ENCODE measurements at regions not wholly inside any gene's neighbourhood (a gene's known extent, or its start where the extent isn't known, plus 50 kb on each side); places are given as distances from the start of the nearest gene placed in this dataset.

DNA sequence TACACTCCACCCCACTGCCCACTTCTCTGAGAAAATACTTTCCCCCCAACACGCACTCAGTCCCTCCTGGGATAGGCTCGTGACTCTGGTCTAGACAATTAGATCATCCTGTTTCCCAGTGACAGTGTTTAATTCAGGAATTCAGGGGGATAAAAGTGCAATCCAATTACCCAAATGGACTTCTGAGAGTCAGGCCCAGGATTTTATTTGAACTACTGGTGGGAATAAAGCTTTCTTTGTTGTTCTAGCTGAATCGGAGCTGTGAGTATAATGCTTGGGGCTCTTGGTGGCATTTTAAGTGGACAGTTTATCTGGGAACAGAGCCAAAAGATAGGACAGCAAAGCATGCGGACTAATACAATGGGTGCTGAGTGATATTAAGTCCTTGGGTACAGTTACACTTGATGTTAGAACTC lies 683.3 kb downstream of the MAT2B start (continued):
- TF ChIP-seq ZNF17 (CRISPR knock-in tag; IDR thresholded peaks at IDR 0.05) (no peak), ZFP90 (CRISPR knock-in tag; IDR thresholded peaks at IDR 0.05; ENCODE audit: borderline replicate concordance) (no peak), ZNF589 (CRISPR knock-in tag; conservative IDR thresholded peaks at IDR 0.05) (no peak), THYN1 (CRISPR knock-in tag; IDR thresholded peaks at IDR 0.05; ENCODE audit: borderline replicate concordance, low read depth) (no peak), NRL (CRISPR knock-in tag; IDR thresholded peaks at IDR 0.05; ENCODE audit: borderline replicate concordance) (no peak)
- TF ChIP-seq, protein P1, sequence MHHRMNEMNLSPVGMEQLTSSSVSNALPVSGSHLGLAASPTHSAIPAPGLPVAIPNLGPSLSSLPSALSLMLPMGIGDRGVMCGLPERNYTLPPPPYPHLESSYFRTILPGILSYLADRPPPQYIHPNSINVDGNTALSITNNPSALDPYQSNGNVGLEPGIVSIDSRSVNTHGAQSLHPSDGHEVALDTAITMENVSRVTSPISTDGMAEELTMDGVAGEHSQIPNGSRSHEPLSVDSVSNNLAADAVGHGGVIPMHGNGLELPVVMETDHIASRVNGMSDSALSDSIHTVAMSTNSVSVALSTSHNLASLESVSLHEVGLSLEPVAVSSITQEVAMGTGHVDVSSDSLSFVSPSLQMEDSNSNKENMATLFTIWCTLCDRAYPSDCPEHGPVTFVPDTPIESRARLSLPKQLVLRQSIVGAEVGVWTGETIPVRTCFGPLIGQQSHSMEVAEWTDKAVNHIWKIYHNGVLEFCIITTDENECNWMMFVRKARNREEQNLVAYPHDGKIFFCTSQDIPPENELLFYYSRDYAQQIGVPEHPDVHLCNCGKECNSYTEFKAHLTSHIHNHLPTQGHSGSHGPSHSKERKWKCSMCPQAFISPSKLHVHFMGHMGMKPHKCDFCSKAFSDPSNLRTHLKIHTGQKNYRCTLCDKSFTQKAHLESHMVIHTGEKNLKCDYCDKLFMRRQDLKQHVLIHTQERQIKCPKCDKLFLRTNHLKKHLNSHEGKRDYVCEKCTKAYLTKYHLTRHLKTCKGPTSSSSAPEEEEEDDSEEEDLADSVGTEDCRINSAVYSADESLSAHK (CRISPR knock-in tag; IDR thresholded peaks at IDR 0.05; ENCODE audit: borderline replicate concordance), result no peak

DNA sequence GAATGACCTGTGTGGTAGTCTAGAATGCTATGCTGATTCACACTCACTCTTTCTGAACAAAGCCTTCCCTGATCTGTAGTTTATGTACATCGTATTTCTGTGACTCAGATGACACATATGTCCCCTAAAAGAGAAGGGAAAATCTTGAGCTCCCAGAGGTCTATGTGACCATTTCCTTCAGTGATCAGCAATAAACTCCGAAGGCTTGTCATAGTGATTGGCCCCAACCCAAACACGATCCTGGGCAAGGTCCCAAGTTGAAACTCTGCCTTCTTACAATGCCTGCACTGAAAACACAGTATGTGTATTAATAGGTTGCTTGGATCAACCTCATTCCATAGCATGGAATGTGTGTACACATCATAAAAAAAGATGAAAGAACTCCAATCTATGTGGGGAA lies 685.8 kb downstream of the MAT2B start:
- Histone ChIP-seq H3K4me1 (ENCODE audit: insufficient read depth, low read length) (no peaks in the 10 kb centered on the region), H4K20me1 (ENCODE audit: insufficient read depth, low read length) (no peaks in the 10 kb centered on the region), H3K27me3 (ENCODE audit: control insufficient read depth in 1 of 2, insufficient read depth in 2 of 2, low read length in 2 of 2) (no peaks in the 10 kb centered on the region), H3K9ac (ENCODE audit: insufficient read depth, low read depth, low read length) (no peak overlapping the region), H3K36me3 (replicated peaks in 1 of 2; ENCODE audit: control insufficient read depth in 1 of 2, insufficient read depth in 2 of 2, low read length in 2 of 2) (no peaks in the 10 kb centered on the region), H3K4me2 (ENCODE audit: low read depth, low read length) (no peak overlapping the region), H3K4me3 (replicated peaks in 1 of 3; ENCODE audit: insufficient read depth in 1 of 3, low read depth in 2 of 3, low read length in 3 of 3) (no peak overlapping the region), H2AFZ (ENCODE audit: low read length) (no peak overlapping the region), H3K9me3 (ENCODE audit: low read length) (peaks cover 37% of the 10 kb centered on the region), H3K27ac (ENCODE audit: extremely low read length, insufficient read depth, low read length) (no peak overlapping the region), H3K79me2 (ENCODE audit: insufficient read depth, low read length) (no peaks in the 10 kb centered on the region)
- WGBS (ENCODE audit: low lambda C conversion rate), result 0% methylated on average over 2 of the region's 3 CpGs
- ATAC-seq (no peak), DNase-seq (ENCODE audit: low spot score) (peak; percentile 14), FAIRE-seq (no peak)
- in situ Hi-C loops (cut with HindIII; ENCODE audit: extremely low pct_ligation_motif_present, low pct_unique_long_range_greater_than_20kb) (no loop called here), intact Hi-C loops (cut with micrococcal nuclease; ENCODE audit: unreplicated experiment) (no loop called here)
- BruUV-seq (replicated peaks), result no TSS peak
- TF ChIP-seq ZNF564 (CRISPR knock-in tag; IDR thresholded peaks at IDR 0.05) (no peak), ZMYM2 (CRISPR knock-in tag; IDR thresholded peaks at IDR 0.05) (no peak), ZMAT3 (CRISPR knock-in tag; conservative IDR thresholded peaks at IDR 0.05) (no peak), RBAK (CRISPR knock-in tag; IDR thresholded peaks at IDR 0.05) (no peak), CREB1 (IDR thresholded peaks at IDR 0.05) (no peak), CREB1 (CRISPR knock-in tag; IDR thresholded peaks at IDR 0.05) (no peak), IKZF4 (CRISPR knock-in tag; IDR thresholded peaks at IDR 0.05; ENCODE audit: borderline replicate concordance, low read depth, not compliant biosample characterization) (no peak), ZNF737 (CRISPR knock-in tag; IDR thresholded peaks at IDR 0.05; ENCODE audit: borderline replicate concordance) (no peak), ZNF850 (CRISPR knock-in tag; conservative IDR thresholded peaks at IDR 0.05) (no peak), SIX4 (CRISPR knock-in tag; IDR thresholded peaks at IDR 0.05) (no peak), ZNF780A (CRISPR knock-in tag; IDR thresholded peaks at IDR 0.05) (no peak)
- TF ChIP-seq, protein P2, sequence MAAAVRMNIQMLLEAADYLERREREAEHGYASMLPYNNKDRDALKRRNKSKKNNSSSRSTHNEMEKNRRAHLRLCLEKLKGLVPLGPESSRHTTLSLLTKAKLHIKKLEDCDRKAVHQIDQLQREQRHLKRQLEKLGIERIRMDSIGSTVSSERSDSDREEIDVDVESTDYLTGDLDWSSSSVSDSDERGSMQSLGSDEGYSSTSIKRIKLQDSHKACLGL (CRISPR knock-in tag; IDR thresholded peaks at IDR 0.05), result no peak
- ChIA-PET CTCF (ENCODE audit: low intra/inter-chr PET ratio, low total read pairs) (no interaction called here), POLR2A (no interaction called here)
